ENCODE measurements at regions not wholly inside any gene's neighbourhood (a gene's known extent, or its start where the extent isn't known, plus 50 kb on each side); places are given as distances from the start of the nearest gene placed in this dataset.

- no peak for TF ChIP-seq CTCF (IDR thresholded peaks at IDR 0.05; ENCODE audit: low read length)
- no peak for TF ChIP-seq EZH2phosphoT487 (IDR thresholded peaks at IDR 0.05; ENCODE audit: low read length)
Observed at GRCh38 chr7:130989101-130989795, 255.2 kb upstream of the KLF14 start.
